Right renal pelvis (tissue), 4 donors: ENCODE measurements at regions not wholly inside any gene's neighbourhood (a gene's known extent, or its start where the extent isn't known, plus 50 kb on each side); places are given as distances from the start of the nearest gene placed in this dataset.

ENCODE experiments used
- DNase-seq, 4 donors: peaks; one replicate each; pipeline ENCODE4 v3.0.0-alpha.2; 2013; ENCODE audit warnings: low read depth in 4 of 4, low spot score in 3 of 4, missing footprints in 1 of 4

DNA sequence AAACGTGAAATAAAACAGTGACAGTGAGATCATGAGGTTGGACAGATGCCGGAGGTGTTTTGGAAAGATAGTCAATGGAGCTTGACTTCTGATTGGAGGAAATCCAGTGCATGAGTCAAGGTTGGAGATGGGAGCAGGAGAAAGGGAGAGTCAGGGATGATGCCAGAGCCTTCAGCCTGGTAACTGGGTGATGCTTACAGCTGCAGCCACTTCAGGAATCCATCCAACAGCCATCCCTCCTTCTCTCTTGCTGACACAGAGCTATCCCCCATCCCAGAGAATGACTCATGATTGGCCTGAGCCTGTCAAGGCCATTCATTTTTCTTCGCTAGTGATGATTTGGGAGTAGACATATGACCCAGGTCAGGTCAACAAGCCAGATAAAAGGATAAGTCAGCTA, 112.8 kb downstream of the SAMD5 start:
- DNase-seq: no peak

DNA sequence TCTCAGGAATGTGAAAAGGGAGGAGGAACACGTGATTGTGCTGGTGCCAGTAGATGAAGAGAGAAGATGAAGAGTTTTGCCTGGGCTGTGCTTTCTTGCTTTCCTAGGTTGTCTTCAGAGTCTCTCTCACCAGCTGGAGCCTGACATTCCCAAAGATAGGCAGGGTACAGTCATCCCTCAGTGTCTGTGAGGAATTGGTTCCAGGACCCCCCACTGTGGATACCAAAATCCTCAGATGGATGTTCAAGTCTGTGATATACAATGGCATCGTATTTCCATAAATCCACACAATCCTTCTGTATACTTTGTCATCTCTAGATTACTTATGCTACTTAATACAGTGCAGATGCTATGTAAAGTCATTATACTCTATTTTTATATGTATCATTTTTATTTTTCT, 113.5 kb downstream of the SAMD5 start:
- no peak for DNase-seq

GRCh38 chr6:147624946-147625515, 116.5 kb downstream of the SAMD5 start:
- DNase-seq: no peak

- DNase-seq: no peak
These were observed 117.5 kb downstream of the SAMD5 start for GRCh38 chr6:147625946-147626345.

GRCh38 chr6:147627411-147627810, 118.9 kb downstream of the SAMD5 start:
- no peak for DNase-seq

DNA sequence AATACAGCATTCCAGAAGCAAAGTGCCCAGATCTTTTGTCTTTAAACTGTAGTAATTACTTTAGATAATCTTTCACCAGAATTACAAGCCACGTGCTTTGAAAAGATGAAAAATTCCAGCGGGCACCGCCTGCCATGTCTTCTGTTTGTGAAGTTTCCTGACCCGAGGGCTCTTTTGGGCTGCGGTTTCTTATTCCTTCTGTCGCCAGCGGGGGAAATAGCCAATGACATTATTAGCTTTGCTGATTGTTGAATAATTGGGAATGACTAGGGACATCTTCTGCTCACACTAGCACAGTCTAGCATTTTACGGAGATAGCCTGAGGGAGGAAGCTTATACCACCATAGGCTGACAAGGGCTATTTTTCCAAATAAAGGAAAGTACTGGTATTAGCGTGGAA, 124.7 kb downstream of the SAMD5 start:
- no peak for DNase-seq

DNA sequence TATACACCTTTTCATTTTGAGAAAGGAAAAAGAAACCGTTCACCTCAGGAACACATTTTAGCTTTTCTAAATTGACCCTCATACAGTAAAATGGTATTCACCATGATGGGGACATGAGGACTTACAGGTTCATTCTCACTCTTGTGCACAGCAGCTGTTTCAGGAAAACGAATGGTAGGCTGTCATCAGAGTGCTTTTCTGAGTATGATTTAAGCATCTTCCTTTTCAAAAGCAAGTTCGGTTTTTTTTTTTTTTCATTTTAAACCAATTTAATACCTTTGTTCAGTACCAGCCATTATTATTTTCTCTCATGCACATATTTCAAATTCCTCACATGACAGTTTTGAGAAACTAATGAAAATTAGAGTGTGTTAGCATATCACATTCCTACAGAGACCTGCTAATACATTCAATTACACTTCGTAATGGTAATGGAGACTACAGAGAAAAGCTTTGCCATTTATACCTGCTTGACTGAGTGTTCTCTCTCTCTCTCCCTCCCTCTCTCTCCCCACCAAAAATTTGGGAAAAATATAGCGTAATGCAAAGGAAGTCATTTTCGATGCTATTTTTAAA, 129.2 kb downstream of the SAMD5 start:
- no peak for DNase-seq

- DNase-seq: no peak
These were observed 130.8 kb downstream of the SAMD5 start for GRCh38 chr6:147639279-147639678.

DNA sequence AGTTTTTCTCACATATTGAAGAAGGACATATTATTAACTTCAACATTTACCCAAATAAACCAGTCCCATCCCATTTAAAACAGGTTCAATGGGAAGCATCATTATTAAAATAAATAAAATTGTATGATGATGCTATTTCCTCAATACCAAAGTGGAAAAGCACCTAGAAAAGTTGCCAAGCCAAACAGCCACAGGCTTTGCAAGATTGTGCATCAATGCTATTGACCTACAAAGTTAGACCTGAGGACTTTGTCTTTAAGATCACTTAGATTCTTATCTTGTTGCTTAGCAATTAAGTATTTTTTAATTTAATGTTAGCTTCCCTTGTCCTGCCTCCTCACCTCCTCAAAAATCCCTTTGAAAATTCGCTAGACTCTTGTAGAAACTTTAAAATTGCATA, 132.1 kb downstream of the SAMD5 start:
- DNase-seq: no peak

DNA sequence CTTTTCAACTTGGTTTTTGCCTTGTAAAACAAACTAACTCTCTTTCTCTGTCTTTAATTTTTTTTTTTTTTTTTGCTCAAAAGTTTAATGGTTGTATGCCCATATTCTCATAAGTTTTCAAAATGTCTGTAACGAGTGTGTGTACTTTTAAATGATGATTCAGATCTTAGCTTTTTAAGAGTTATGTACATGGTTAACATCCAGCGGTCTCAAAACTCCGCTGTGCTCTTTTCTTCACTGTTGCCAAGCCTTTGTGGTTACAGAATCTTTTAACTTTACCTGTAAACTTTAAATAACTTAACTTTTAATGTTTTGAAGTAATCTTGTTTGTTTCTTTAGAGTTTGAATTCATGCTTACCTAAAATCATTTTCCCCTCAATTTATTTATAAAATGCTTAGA, 133.0 kb downstream of the SAMD5 start:
- no peak for DNase-seq

- no peak for DNase-seq
These were observed 134.0 kb downstream of the SAMD5 start for GRCh38 chr6:147642458-147642857.

- no peak for DNase-seq
These were observed 135.1 kb downstream of the SAMD5 start for GRCh38 chr6:147643341-147644200.

- peak in 2 of 4 donors; percentile 5 to 12 for DNase-seq
These were observed 140.4 kb downstream of the SAMD5 start for GRCh38 chr6:147648916-147649315.

DNA sequence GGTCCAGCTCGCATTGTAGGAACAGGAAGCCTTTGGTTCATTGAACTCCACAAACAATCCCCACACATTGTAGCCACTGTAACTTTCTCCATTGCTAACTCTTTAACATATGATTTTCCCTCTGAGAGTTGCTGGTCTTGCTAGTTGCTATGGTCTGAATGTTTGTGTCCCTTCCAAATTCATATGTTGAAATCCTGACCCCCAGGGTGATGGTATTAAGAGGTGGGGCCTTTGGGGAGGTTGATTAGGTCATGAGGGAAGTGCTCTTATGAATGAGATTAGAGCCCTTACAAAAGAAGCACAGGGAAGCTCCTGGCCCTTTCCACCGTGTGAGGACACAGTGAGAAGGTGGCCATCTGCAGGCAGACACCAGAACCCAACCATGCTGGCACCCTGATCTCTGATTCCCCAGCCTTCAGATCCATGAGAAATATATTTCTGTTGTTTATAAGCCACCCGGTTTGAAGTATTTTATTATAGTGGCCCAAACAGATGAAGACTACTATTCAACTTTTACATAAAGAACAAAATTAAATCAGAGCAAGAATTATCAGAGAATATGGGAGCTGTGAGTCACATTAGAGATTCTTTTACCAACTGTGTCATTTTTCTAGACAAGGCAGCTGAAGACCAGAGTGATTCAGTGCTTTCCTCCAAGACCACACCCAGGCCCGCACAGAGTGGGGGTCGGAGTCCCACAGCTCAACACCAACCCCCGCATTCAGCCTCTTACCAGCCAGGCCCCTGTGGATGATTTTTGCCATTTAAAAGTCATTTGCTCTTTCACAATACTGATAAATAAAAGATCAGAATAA, 143.0 kb downstream of the SAMD5 start:
- no peak for DNase-seq

DNA sequence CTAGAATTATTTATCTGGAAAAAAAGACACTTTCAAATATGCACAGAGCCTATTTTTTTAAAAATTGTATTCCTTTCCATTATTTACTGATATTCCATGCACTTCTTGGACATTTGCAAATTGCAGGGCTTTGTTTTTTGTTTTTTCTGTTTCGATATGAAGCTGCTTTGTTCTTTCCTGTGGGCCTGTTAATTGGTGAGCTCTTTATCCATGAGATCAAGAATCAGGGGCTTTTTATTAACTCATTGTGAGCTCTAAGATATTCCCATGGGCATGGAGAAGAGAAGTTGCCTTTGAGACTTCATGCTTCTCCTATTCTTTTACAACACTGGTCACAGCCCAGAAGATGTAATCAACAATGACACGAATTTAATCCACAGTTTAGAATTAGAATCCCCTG, 145.1 kb downstream of the SAMD5 start:
- no peak for DNase-seq

- no peak for DNase-seq
These were observed 145.8 kb downstream of the SAMD5 start for GRCh38 chr6:147654103-147654845.

DNA sequence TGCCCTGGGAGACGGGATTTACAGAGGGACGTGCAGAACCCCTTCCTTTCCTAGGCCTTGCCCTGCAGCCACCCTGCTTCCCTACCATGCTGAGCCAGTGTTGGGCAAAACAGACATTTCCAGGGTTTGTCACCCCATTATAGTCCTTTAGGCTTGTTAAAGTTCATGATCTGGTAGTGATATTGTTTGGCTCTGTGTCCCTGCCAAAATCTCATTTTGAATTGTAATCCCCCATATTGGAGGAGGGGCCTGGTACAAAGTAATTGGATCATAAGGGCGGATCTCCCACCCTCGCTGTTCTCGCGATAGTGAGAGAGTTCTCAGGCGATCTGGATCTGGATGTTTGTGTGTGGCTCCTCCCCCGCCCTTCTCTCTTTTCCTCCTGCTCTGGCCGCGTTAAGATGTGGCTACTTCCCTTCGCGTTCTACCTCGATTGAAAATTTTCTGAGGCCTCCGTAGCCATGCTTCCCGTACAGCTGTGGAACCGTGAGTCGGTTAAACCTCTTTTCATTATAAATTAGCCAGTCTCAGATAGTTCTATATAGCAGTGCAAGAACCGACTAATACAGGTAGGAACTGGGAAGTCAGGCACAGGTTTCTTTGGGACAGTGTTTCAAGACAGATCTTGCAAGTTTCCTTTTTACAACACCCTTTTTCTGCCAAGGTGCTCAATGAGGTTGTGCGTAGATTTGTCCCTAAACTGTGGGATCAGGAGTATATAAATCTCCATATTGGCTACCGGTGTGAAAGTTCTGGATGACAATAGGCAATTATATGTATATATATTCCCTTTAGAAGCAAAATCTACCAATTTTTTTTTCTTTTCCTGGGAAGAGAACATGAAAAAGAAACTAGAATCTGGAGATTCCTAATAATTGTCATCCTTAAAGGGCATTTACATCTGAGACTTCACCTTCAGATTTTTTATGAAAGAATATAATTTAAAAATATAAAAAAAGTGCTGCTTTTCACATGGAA, 152.1 kb downstream of the SAMD5 start:
- DNase-seq: no peak

GRCh38 chr6:147662646-147663045, 154.2 kb downstream of the SAMD5 start:
- no peak for DNase-seq

- DNase-seq: no peak
These were observed 155.6 kb downstream of the SAMD5 start for GRCh38 chr6:147664092-147664491.
